MCF 10A (cell line): ENCODE measurements at regions not wholly inside any gene's neighbourhood (a gene's known extent, or its start where the extent isn't known, plus 50 kb on each side); places are given as distances from the start of the nearest gene placed in this dataset.

ENCODE experiments used
- BruUV-seq: library from RNA; stranded (reverse); fragments of 400-500 nt; replicated peaks from 2 replicates; lab custom pipeline; 2021; lab: Mats Ljungman, UMichigan
- CTCF ChIA-PET: fragments of 300-600 bp; sonication (Branson Sonifier 250); formaldehyde crosslinking; extraction: SDS; loops from one replicate; lab custom pipeline; 2021; ENCODE audit warnings: antibody characterized with exemption, inconsistent platforms; lab: Yijun Ruan, JAX
- POLR2A ChIA-PET: fragments of 300-600, 350-650 bp; sonication (Branson Sonifier 250); formaldehyde crosslinking; extraction: SDS; loops from one replicate; lab custom pipeline; 2020; ENCODE audit warnings: antibody characterized with exemption, inconsistent platforms; lab: Yijun Ruan, JAX
- DNase-seq: peaks from one replicate; pipeline ENCODE4 v3.0.0-alpha.2; 2018; ENCODE audit not compliant: unreplicated experiment
- H3K27ac Mint-ChIP-seq: one replicate; pipeline ENCODE4 v1.8.0; 2022; ENCODE audit warnings: mild to moderate bottlenecking, low read depth, mixed read lengths; ENCODE audit not compliant: unreplicated experiment
- H3K27me3 Mint-ChIP-seq: one replicate; pipeline ENCODE4 v1.8.0; 2022; ENCODE audit warnings: mixed read lengths; ENCODE audit not compliant: insufficient read depth, unreplicated experiment
- H3K36me3 Mint-ChIP-seq: one replicate; pipeline ENCODE4 v1.8.0; 2022; ENCODE audit warnings: mild to moderate bottlenecking, moderate library complexity, mixed read lengths; ENCODE audit not compliant: insufficient read depth, unreplicated experiment
- H3K4me1 Mint-ChIP-seq: one replicate; pipeline ENCODE4 v1.8.0; 2022; ENCODE audit warnings: mixed read lengths; ENCODE audit not compliant: insufficient read depth, unreplicated experiment
- H3K4me3 Mint-ChIP-seq: one replicate; pipeline ENCODE4 v1.8.0; 2022; ENCODE audit warnings: mild to moderate bottlenecking, moderate library complexity, mixed read lengths; ENCODE audit not compliant: unreplicated experiment
- H3K9me3 Mint-ChIP-seq: one replicate; pipeline ENCODE4 v1.8.0; 2022; ENCODE audit warnings: mixed read lengths; ENCODE audit not compliant: unreplicated experiment
- CTCF ChIP-seq: fragments of 200-600 bp; IDR thresholded peaks from one replicate; pipeline ENCODE4 v1.8.0; 2022; ENCODE audit warnings: antibody characterized with exemption, mild to moderate bottlenecking; ENCODE audit not compliant: unreplicated experiment
- intact Hi-C: fragments of 100-400 bp; cut with micrococcal nuclease; formaldehyde crosslinking; loops from 2 replicates; pipeline ENCODE4 v1.14.1; 2022

GRCh38 chr2:19295998-19296502, 62.4 kb downstream of the OSR1 start:
- no peaks in the 10 kb centered on the region for H3K4me1 Mint-ChIP-seq
- DNase-seq: no peak
- CTCF ChIA-PET: interaction anchor here (0.6 to 0.8 kb wide), 4 partner anchors 485 to 1441 kb away, joined by 3 to 4 read pairs (median 3); no protein-coding TSS in a partner anchor
- no TSS peak for BruUV-seq
- H3K36me3 Mint-ChIP-seq: no peaks in the 10 kb centered on the region
- no peak for TF ChIP-seq CTCF
- no peak overlapping the region for H3K27ac Mint-ChIP-seq
- intact Hi-C loops: no loop called here
- POLR2A ChIA-PET: no interaction called here
- no peaks in the 10 kb centered on the region for H3K9me3 Mint-ChIP-seq
- no peaks in the 10 kb centered on the region for H3K27me3 Mint-ChIP-seq
- no peak overlapping the region for H3K4me3 Mint-ChIP-seq

DNA sequence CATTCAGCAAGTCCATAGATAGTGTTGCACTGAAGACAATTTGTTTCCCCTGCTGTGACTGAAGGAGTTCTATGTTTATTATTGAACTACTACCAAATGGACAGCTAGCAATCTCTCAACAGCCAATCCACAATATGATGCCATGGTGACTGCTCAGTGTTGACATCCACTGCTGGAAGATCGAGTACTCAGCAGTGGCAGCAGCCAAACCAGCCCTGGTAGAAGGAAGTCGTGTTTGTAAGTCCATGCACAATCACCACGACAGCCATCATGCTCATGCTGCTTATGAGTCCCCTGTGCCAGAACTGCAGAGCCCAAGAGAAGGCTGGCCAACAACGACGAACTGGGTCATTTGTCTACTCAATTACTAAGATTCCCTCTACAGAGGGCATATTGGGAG, 66.4 kb downstream of the OSR1 start:
- Mint-ChIP-seq H3K4me1 (peaks cover 7% of the 10 kb centered on the region), H3K27me3 (no peaks in the 10 kb centered on the region), H3K4me3 (no peak overlapping the region), H3K27ac (peak overlapping the region; percentile 59), H3K36me3 (no peaks in the 10 kb centered on the region), H3K9me3 (no peaks in the 10 kb centered on the region)
- DNase-seq: no peak
- TF ChIP-seq CTCF: no peak
- CTCF ChIA-PET: interaction anchor here (0.6 to 1.0 kb wide), 2 partner anchors 24 to 285 kb away, joined by 3 read pairs; no protein-coding TSS in a partner anchor
- no TSS peak for BruUV-seq
- intact Hi-C loops: no loop called here
- POLR2A ChIA-PET: no interaction called here

DNA sequence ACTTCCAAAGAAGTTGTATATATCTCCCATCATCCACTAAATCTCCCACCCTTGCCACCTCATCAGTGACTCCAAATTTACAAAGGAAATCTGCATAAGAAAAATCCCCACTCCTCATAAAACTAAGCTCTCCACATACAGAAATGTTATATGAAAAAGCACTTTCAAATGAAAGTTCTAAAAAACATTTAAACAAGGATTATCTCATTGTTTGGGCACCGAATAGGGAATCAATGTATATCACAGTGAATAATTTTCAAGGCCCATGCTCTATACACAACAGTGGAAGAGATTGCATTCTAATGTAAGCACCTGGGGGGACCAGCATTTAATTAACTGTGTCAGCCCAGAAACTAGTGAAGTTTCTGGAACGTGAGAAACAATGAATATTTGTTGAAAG, 70.1 kb downstream of the OSR1 start:
- ChIA-PET POLR2A (no interaction called here), CTCF (interaction anchor here (0.6 to 0.7 kb wide), 2 partner anchors 14 to 19 kb away, joined by 3 read pairs; no protein-coding TSS in a partner anchor)
- Mint-ChIP-seq H3K27me3 (no peaks in the 10 kb centered on the region), H3K36me3 (no peaks in the 10 kb centered on the region), H3K4me3 (no peak overlapping the region), H3K27ac (peak overlapping the region; percentile 14), H3K4me1 (peaks cover 9% of the 10 kb centered on the region), H3K9me3 (no peaks in the 10 kb centered on the region)
- no peak for TF ChIP-seq CTCF
- BruUV-seq: no TSS peak
- intact Hi-C loops: no loop called here
- no peak for DNase-seq

GRCh38 chr2:19287324-19287723, 71.1 kb downstream of the OSR1 start:
- BruUV-seq: no TSS peak

More at GRCh38 chr2:19287324-19287723, 71.1 kb downstream of the OSR1 start:
- Mint-ChIP-seq H3K27me3 (no peaks in the 10 kb centered on the region), H3K4me3 (no peak overlapping the region), H3K4me1 (peaks cover 9% of the 10 kb centered on the region), H3K27ac (peak overlapping the region; percentile 2), H3K36me3 (no peaks in the 10 kb centered on the region), H3K9me3 (no peaks in the 10 kb centered on the region)
- ChIA-PET CTCF (no interaction called here), POLR2A (no interaction called here)
- no peak for TF ChIP-seq CTCF
- intact Hi-C loops: no loop called here
- DNase-seq: peak; percentile 23
